Fibroblast of lung (primary cell): ENCODE measurements at regions not wholly inside any gene's neighbourhood (a gene's known extent, or its start where the extent isn't known, plus 50 kb on each side); places are given as distances from the start of the nearest gene placed in this dataset.

Experiments used
- CTCF ChIP-seq, 2 donors: IDR thresholded peaks in 1 of 2; conservative IDR thresholded peaks in 1 of 2; 1 replicate in 1 of 2; 2 replicates in 1 of 2; pipeline ENCODE4 v1.5.1; 2011 to 2012; ENCODE audit warnings: low read length in 2 of 2, control low read depth in 1 of 2, inconsistent platforms in 1 of 2, low read depth in 1 of 2, mild to moderate bottlenecking in 1 of 2
- EZH2 ChIP-seq: IDR thresholded peaks from 2 replicates; pipeline ENCODE4 v1.5.1; 2012; ENCODE audit warnings: low read length, control low read depth, mild to moderate bottlenecking; ENCODE audit errors: missing control alignments

GRCh38 chr2:167543721-167544120 is 655.4 kb downstream of the XIRP2 start:
- no peak for TF ChIP-seq CTCF (conservative IDR thresholded peaks at IDR 0.05 in 1 of 2, IDR thresholded peaks at IDR 0.05 in 1 of 2; ENCODE audit: low read depth in 1 of 2, low read length in 2 of 2)
- no peak for TF ChIP-seq EZH2
